HG03066 (cell line): ENCODE measurements at regions not wholly inside any gene's neighbourhood (a gene's known extent, or its start where the extent isn't known, plus 50 kb on each side); places are given as distances from the start of the nearest gene placed in this dataset.
"Not testable (repeated sequence)": the region's sequence is repeated elsewhere in the genome, so short reads cannot be mapped to it uniquely, and the experiment has no call there.

Experiments used
- ATAC-seq: cut with Tn5 transposase; IDR thresholded peaks from one replicate; pipeline ENCODE4 v1.9.1; 2021; ENCODE audit warnings: low read depth; ENCODE audit not compliant: unreplicated experiment

GRCh38 chr10:109308971-109309370 is 614.3 kb downstream of the XPNPEP1 start:
- ATAC-seq: no peak

GRCh38 chr10:109307102-109307501 is 616.2 kb downstream of the XPNPEP1 start:
- ATAC-seq: not testable (repeated sequence)

GRCh38 chr10:109306698-109307097 is 616.6 kb downstream of the XPNPEP1 start:
- no peak for ATAC-seq

- no peak for ATAC-seq
Measured at GRCh38 chr10:109287858-109288257, 635.5 kb downstream of the XPNPEP1 start.

GRCh38 chr10:109282510-109282909 is 640.8 kb downstream of the XPNPEP1 start:
- ATAC-seq: no peak

GRCh38 chr10:109281347-109281746 is 642.0 kb downstream of the XPNPEP1 start:
- no peak for ATAC-seq

- ATAC-seq: no peak
Measured at GRCh38 chr10:109280837-109281236, 642.5 kb downstream of the XPNPEP1 start.

- no peak for ATAC-seq
Measured at GRCh38 chr10:109277456-109277855, 645.9 kb downstream of the XPNPEP1 start.

GRCh38 chr10:109275960-109276359 is 647.4 kb downstream of the XPNPEP1 start:
- no peak for ATAC-seq

GRCh38 chr10:109274681-109275080 is 648.6 kb downstream of the XPNPEP1 start:
- ATAC-seq: no peak

- no peak for ATAC-seq
Measured at GRCh38 chr10:109270173-109270572, 653.1 kb downstream of the XPNPEP1 start.

- ATAC-seq: no peak
Measured at GRCh38 chr10:109264004-109264403, 659.3 kb downstream of the XPNPEP1 start.

- ATAC-seq: no peak
Measured at GRCh38 chr10:109261231-109261630, 662.1 kb downstream of the XPNPEP1 start.

- no peak for ATAC-seq
Measured at GRCh38 chr10:109259293-109259692, 664.0 kb downstream of the XPNPEP1 start.

GRCh38 chr10:109253306-109253705 is 670.0 kb downstream of the XPNPEP1 start:
- ATAC-seq: no peak

- ATAC-seq: no peak
Measured at GRCh38 chr10:109250152-109250551, 673.2 kb downstream of the XPNPEP1 start.

GRCh38 chr10:109247814-109248213 is 675.5 kb downstream of the XPNPEP1 start:
- ATAC-seq: no peak

- ATAC-seq: no peak
Measured at GRCh38 chr10:109245821-109246220, 677.5 kb downstream of the XPNPEP1 start.

- no peak for ATAC-seq
Measured at GRCh38 chr10:109239371-109239770, 683.9 kb downstream of the XPNPEP1 start.

GRCh38 chr10:109237682-109238081 is 685.6 kb downstream of the XPNPEP1 start:
- no peak for ATAC-seq

- ATAC-seq: no peak
Measured at GRCh38 chr10:109237050-109237449, 686.3 kb downstream of the XPNPEP1 start.

- not testable (repeated sequence) for ATAC-seq
Measured at GRCh38 chr10:109223533-109223932, 699.8 kb downstream of the XPNPEP1 start.

GRCh38 chr10:109219935-109220605 is 703.2 kb downstream of the XPNPEP1 start:
- ATAC-seq: no peak
